ENCODE measurements at regions not wholly inside any gene's neighbourhood (a gene's known extent, or its start where the extent isn't known, plus 50 kb on each side); places are given as distances from the start of the nearest gene placed in this dataset.
"Not testable (repeated sequence)": the region's sequence is repeated elsewhere in the genome, so short reads cannot be mapped to it uniquely, and the experiment has no call there.

- not testable (repeated sequence) for DNase-seq (ENCODE audit: low read depth, low spot score); H3K27ac ChIP-seq
These were observed 208.3 kb upstream of the NBPF12 start for GRCh38 chr1:146729642-146730344.

GRCh38 chr1:146715054-146715453 lies 223.1 kb upstream of the NBPF12 start:
- H3K27ac ChIP-seq; DNase-seq (ENCODE audit: low read depth, low spot score): not testable (repeated sequence)

- not testable (repeated sequence) for DNase-seq (ENCODE audit: low read depth, low spot score); H3K27ac ChIP-seq
These were observed 227.1 kb upstream of the NBPF12 start for GRCh38 chr1:146710838-146711521.

GRCh38 chr1:146709302-146709701 lies 228.8 kb upstream of the NBPF12 start:
- not testable (repeated sequence) for DNase-seq (ENCODE audit: low read depth, low spot score); H3K27ac ChIP-seq

- DNase-seq (ENCODE audit: low read depth, low spot score); H3K27ac ChIP-seq: not testable (repeated sequence)
These were observed 233.9 kb upstream of the NBPF12 start for GRCh38 chr1:146704162-146704724.

GRCh38 chr1:146701320-146701719 lies 236.8 kb upstream of the NBPF12 start:
- DNase-seq (ENCODE audit: low read depth, low spot score); H3K27ac ChIP-seq: not testable (repeated sequence)

GRCh38 chr1:146695388-146695787 lies 242.7 kb upstream of the NBPF12 start:
- not testable (repeated sequence) for DNase-seq (ENCODE audit: low read depth, low spot score); H3K27ac ChIP-seq

- DNase-seq (ENCODE audit: low read depth, low spot score); H3K27ac ChIP-seq: not testable (repeated sequence)
These were observed 246.3 kb upstream of the NBPF12 start for GRCh38 chr1:146691798-146692197.

- H3K27ac ChIP-seq; DNase-seq (ENCODE audit: low read depth, low spot score): not testable (repeated sequence)
These were observed 249.2 kb upstream of the NBPF12 start for GRCh38 chr1:146688893-146689292.

GRCh38 chr1:146686777-146687366 lies 251.3 kb upstream of the NBPF12 start:
- H3K27ac ChIP-seq; DNase-seq (ENCODE audit: low read depth, low spot score): not testable (repeated sequence)

GRCh38 chr1:146683126-146683429 lies 255.0 kb upstream of the NBPF12 start:
- DNase-seq (ENCODE audit: low read depth, low spot score); H3K27ac ChIP-seq: not testable (repeated sequence)

- DNase-seq (ENCODE audit: low read depth, low spot score); H3K27ac ChIP-seq: not testable (repeated sequence)
These were observed 255.6 kb upstream of the NBPF12 start for GRCh38 chr1:146682227-146683125.

GRCh38 chr1:146673729-146674299 lies 264.3 kb upstream of the NBPF12 start:
- DNase-seq (ENCODE audit: low read depth, low spot score); H3K27ac ChIP-seq: not testable (repeated sequence)

- H3K27ac ChIP-seq; DNase-seq (ENCODE audit: low read depth, low spot score): not testable (repeated sequence)
These were observed 265.5 kb upstream of the NBPF12 start for GRCh38 chr1:146672608-146673007.

- not testable (repeated sequence) for DNase-seq (ENCODE audit: low read depth, low spot score); H3K27ac ChIP-seq
These were observed 266.5 kb upstream of the NBPF12 start for GRCh38 chr1:146671588-146671987.

- H3K27ac ChIP-seq; DNase-seq (ENCODE audit: low read depth, low spot score): not testable (repeated sequence)
These were observed 267.1 kb upstream of the NBPF12 start for GRCh38 chr1:146670832-146671566.

- not testable (repeated sequence) for DNase-seq (ENCODE audit: low read depth, low spot score); H3K27ac ChIP-seq
These were observed 271.8 kb upstream of the NBPF12 start for GRCh38 chr1:146666275-146666674.

- H3K27ac ChIP-seq; DNase-seq (ENCODE audit: low read depth, low spot score): not testable (repeated sequence)
These were observed 277.9 kb upstream of the NBPF12 start for GRCh38 chr1:146660242-146660641.
